ENCODE measurements at regions not wholly inside any gene's neighbourhood (a gene's known extent, or its start where the extent isn't known, plus 50 kb on each side); places are given as distances from the start of the nearest gene placed in this dataset.

GRCh38 chr7:159211540-159212182 lies 67.0 kb upstream of the VIPR2 start:
- no peak for TF ChIP-seq CTCF (conservative IDR thresholded peaks at IDR 0.05; ENCODE audit: low read depth, low read length)
- Histone ChIP-seq H3K27ac (no peak overlapping the region), H3K4me1 (ENCODE audit: low read depth, poor library complexity, severe bottlenecking) (no peaks in the 10 kb centered on the region), H4K20me1 (ENCODE audit: insufficient read depth) (no peaks in the 10 kb centered on the region), H3K4me2 (no peak overlapping the region), H2AFZ (ENCODE audit: low read depth) (no peak overlapping the region), H3K27me3 (ENCODE audit: insufficient read depth, low read depth) (no peaks in the 10 kb centered on the region), H3K4me3 (IDR thresholded peaks at IDR 0.05; ENCODE audit: insufficient read depth, low read depth, low read length) (no peak overlapping the region), H3K9ac (no peak overlapping the region), H3K79me2 (ENCODE audit: insufficient read depth, low read depth) (no peaks in the 10 kb centered on the region), H3K36me3 (ENCODE audit: insufficient read depth) (no peaks in the 10 kb centered on the region)

DNA sequence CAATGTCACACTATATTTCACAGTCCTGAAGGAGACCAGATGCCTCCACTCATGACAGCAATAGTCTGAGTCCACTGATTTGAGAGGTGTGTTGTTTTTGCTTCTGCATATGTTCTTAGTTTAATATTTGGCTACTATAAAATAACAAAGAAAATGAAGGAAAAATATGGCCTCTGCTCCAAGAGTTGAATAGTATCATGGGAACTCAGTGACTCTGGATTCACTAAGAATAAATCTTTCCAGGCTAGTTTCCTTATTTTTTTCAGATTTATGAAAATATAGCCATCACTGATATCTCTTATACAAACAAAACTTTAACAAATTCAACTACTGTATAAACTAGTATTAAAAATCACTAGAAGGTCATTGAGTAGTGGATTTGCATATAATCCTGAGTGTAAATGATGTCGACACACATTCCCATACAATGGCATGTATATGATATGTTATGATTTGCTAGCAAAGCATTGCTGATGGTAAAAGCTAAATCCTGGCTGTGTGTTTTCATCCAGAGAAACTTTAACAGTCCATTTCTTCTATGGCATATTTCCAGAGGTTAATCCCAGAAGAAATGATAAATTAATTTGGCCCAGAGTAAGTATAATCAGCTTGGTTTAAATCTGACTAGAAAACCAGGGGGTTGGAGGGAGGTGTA lies 66.0 kb upstream of the VIPR2 start:
- no peak for TF ChIP-seq CTCF (conservative IDR thresholded peaks at IDR 0.05; ENCODE audit: low read depth, low read length)
- Histone ChIP-seq H3K79me2 (ENCODE audit: insufficient read depth, low read depth) (no peaks in the 10 kb centered on the region), H3K27ac (no peak overlapping the region), H3K4me3 (IDR thresholded peaks at IDR 0.05; ENCODE audit: insufficient read depth, low read depth, low read length) (no peak overlapping the region), H3K4me1 (ENCODE audit: low read depth, poor library complexity, severe bottlenecking) (no peaks in the 10 kb centered on the region), H3K9ac (no peak overlapping the region), H3K27me3 (ENCODE audit: insufficient read depth, low read depth) (no peaks in the 10 kb centered on the region), H2AFZ (ENCODE audit: low read depth) (no peak overlapping the region), H4K20me1 (ENCODE audit: insufficient read depth) (no peaks in the 10 kb centered on the region), H3K4me2 (no peak overlapping the region), H3K36me3 (ENCODE audit: insufficient read depth) (no peaks in the 10 kb centered on the region)

DNA sequence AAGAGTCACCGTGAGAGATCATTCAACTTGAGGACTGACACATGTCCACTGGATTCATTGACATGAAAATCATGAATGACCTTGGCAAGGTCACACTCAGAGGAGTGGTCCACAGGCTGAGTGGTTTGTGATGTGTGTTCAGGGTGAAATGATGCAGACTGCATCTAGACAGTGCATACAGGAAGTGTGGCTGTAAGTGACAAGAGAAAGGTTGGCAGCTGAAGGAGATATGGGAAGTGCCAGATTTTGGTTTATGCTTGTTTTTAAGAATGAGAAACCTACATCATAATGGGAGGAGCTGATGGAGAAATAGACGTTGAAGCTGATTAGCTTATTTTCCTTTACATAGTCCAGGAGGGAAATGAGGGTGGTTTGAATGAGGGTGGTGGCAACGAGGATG lies 64.8 kb upstream of the VIPR2 start:
- Histone ChIP-seq H3K27ac (no peak overlapping the region), H4K20me1 (ENCODE audit: insufficient read depth) (no peaks in the 10 kb centered on the region), H3K36me3 (ENCODE audit: insufficient read depth) (no peaks in the 10 kb centered on the region), H3K4me2 (no peak overlapping the region), H3K4me1 (ENCODE audit: low read depth, poor library complexity, severe bottlenecking) (no peaks in the 10 kb centered on the region), H3K4me3 (IDR thresholded peaks at IDR 0.05; ENCODE audit: insufficient read depth, low read depth, low read length) (no peak overlapping the region), H3K79me2 (ENCODE audit: insufficient read depth, low read depth) (no peaks in the 10 kb centered on the region), H3K9ac (no peak overlapping the region), H3K27me3 (ENCODE audit: insufficient read depth, low read depth) (no peaks in the 10 kb centered on the region), H2AFZ (ENCODE audit: low read depth) (no peak overlapping the region)
- no peak for TF ChIP-seq CTCF (conservative IDR thresholded peaks at IDR 0.05; ENCODE audit: low read depth, low read length)

GRCh38 chr7:159207951-159208350 lies 63.3 kb upstream of the VIPR2 start:
- Histone ChIP-seq H3K9ac (no peak overlapping the region), H4K20me1 (ENCODE audit: insufficient read depth) (no peaks in the 10 kb centered on the region), H3K79me2 (ENCODE audit: insufficient read depth, low read depth) (no peaks in the 10 kb centered on the region), H2AFZ (ENCODE audit: low read depth) (no peak overlapping the region), H3K4me3 (IDR thresholded peaks at IDR 0.05; ENCODE audit: insufficient read depth, low read depth, low read length) (no peak overlapping the region), H3K4me1 (ENCODE audit: low read depth, poor library complexity, severe bottlenecking) (no peaks in the 10 kb centered on the region), H3K36me3 (ENCODE audit: insufficient read depth) (no peaks in the 10 kb centered on the region), H3K27me3 (ENCODE audit: insufficient read depth, low read depth) (no peaks in the 10 kb centered on the region), H3K27ac (no peak overlapping the region), H3K4me2 (no peak overlapping the region)
- TF ChIP-seq CTCF (conservative IDR thresholded peaks at IDR 0.05; ENCODE audit: low read depth, low read length) = no peak
